HG03196 (cell line): ENCODE measurements at regions not wholly inside any gene's neighbourhood (a gene's known extent, or its start where the extent isn't known, plus 50 kb on each side); places are given as distances from the start of the nearest gene placed in this dataset.
A peak's percentile ranks its signal among the peaks of the same experiment; 100 is the strongest.
"Not testable (repeated sequence)": the region's sequence is repeated elsewhere in the genome, so short reads cannot be mapped to it uniquely, and the experiment has no call there.

Experiments
- ATAC-seq: cut with Tn5 transposase; IDR thresholded peaks from one replicate; pipeline ENCODE4 v1.9.1; 2021; ENCODE audit not compliant: unreplicated experiment

- ATAC-seq: no peak
Measured at GRCh38 chr5:108536321-108536720, 154.4 kb upstream of the FBXL17 start.

DNA sequence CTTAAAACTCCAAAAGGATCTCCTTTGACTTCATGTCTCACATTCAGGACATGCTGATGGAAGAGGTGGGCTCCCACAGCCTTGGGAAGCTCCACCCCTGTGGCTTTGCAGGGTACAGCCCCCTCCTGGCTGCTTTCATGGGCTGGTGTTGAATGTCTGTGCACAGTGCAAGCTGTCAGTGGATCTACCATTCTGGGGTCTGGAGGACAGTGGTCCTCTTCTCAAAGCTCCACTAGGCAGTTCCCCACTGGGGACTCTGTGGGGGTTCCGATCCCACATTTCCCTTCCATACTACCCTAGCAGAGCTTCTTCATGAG lies 150.2 kb upstream of the FBXL17 start:
- not testable (repeated sequence) for ATAC-seq

GRCh38 chr5:108531367-108532128 lies 149.7 kb upstream of the FBXL17 start:
- ATAC-seq: no peak

- no peak for ATAC-seq
Measured at GRCh38 chr5:108530706-108531105, 148.8 kb upstream of the FBXL17 start.

DNA sequence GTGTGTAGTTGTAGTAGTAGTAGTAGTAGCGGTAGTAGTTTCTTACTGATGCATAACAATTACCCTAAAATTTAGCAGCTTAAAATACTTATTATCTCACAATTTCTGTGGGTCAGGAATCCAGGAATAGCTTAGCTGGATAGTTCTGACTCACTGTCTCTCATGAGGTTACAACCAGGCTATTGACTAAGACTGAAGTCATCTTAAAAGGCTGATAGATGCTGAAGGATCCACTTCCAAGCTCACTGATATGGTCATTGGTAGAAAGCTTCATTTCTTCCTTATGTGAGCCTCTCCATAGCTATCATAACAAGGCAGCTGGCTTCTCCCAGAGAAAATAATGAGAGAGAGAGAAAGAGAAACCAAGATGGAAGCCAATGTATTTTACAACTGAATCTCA lies 147.5 kb upstream of the FBXL17 start:
- ATAC-seq: no peak

- no peak for ATAC-seq
Measured at GRCh38 chr5:108528655-108529054, 146.8 kb upstream of the FBXL17 start.

- no peak for ATAC-seq
Measured at GRCh38 chr5:108524564-108524963, 142.7 kb upstream of the FBXL17 start.

DNA sequence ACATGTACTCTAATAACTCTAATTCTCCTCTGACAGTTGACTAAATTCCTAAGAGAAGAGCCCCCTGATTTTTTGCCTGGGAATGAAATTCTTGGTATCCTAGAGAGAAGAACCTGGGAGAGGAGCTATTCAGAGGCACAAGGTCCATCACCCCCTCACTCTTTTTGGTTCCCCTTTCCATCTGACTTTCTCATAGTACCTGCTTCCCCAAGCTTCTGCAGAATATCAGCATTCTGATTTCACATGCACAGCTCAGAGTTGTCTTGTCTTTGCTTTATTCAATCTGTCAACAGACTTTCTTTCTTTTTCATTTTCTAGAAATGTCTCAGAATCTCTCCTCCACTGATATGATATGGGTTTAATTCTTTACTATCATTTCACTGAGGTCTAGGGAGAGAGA lies 141.5 kb upstream of the FBXL17 start:
- ATAC-seq: no peak

GRCh38 chr5:108521841-108522506 lies 140.1 kb upstream of the FBXL17 start:
- peak; percentile 65 for ATAC-seq

- ATAC-seq: peak; percentile 88
Measured at GRCh38 chr5:108521011-108521700, 139.3 kb upstream of the FBXL17 start.

DNA sequence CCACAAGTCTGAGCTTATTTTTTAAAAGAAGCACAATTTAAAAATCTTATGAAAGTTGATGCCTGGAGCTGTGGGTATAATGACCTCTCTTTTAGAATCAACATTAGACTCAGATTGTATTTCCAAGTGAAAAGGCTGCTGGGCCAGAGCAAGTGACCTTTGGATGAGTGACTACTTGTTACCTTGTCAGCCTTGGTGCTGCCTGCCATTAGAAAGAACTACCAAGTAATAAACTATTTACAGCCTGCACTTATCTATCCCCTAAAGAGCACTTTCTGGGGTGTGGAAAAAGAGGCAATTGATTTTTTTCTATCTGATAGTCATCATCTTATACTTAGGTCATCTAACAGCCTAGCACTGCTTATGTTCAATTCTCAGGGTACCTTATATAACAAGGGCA lies 134.9 kb upstream of the FBXL17 start:
- ATAC-seq: no peak

DNA sequence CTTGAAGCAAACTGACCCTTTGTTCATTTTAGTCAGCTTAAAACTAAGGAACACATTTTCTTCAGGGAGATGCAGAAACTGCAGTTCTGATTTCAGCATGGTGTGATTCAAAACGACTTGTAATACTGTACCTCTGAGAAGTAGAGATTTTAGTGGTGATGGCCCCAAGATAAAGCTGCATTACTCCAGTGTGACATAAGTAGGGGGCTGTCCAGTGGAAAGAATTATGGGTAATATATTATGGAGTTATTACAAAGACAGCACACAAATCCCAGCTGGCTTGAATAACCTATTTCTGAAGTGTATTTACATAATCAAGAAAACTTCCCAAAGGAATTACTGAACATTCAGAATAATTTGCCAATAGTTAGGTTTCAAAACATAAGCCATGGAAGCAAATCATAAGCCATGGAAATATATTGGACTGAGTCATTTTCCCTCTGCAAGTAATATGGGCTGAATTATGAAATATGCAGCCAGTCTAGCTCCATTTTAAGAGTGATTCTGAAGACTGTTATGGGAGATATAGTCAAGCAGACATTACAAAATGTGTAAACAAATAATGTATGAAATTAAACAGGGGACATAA lies 133.7 kb upstream of the FBXL17 start:
- no peak for ATAC-seq

- no peak for ATAC-seq
Measured at GRCh38 chr5:108508979-108509378, 127.1 kb upstream of the FBXL17 start.

GRCh38 chr5:108507631-108508030 lies 125.7 kb upstream of the FBXL17 start:
- no peak for ATAC-seq

DNA sequence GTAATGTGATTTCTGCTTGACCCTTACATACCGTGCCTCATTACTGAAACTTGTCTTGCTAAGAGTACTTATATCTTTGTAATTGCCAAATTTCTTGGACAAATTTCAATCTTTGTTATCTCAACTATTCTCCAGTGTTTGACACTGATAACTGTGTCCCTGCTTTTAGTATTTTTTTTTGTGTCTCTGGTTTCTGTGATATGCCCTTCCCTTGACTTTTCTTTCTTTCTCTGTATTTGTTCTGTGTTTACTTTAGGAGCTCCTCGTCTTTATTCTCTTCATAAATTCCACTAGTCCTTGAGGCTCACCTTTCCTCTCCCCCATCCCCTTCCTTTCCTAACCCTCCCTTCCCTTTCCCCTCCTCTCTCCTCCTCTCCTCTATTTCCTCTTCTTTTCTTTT lies 123.7 kb upstream of the FBXL17 start:
- ATAC-seq: no peak

GRCh38 chr5:108504974-108505373 lies 123.1 kb upstream of the FBXL17 start:
- ATAC-seq: no peak

GRCh38 chr5:108503986-108504385 lies 122.1 kb upstream of the FBXL17 start:
- no peak for ATAC-seq

DNA sequence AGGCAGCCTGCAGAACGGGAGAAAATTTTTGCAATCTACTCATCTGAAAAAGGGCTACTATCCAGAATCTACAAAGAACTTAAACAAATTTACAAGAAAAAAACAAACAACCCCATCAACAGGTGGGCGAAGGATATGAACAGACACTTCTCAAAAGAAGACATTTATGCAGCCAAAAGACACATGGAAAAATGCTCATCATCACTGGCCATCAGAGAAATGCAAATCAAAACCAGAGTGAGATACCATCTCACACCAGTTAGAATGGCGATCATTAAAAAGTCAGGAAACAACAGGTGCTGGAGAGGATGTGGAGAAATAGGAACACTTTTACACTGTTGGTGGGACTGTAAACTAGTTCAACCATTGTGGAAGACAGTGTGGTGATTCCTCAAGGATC lies 113.7 kb upstream of the FBXL17 start:
- ATAC-seq: not testable (repeated sequence)

DNA sequence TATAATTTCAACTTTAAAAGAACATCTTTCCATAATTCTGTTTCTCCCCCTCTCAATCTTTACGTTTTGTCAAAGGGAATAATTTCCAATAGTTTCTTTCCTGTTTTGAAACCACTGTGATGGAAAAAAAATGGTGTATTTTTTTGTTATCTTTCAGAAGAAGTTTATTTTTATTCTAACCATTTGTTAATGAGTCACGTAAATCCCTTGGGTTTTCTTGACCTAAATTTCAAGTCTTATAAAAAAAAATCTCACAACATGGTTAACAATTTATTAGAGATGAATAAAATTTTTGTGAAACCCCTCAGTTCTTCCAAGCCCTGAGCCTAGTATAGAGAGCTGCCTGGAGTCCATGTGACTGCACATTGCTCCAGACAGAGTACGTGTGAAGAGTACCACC lies 106.1 kb upstream of the FBXL17 start:
- no peak for ATAC-seq

DNA sequence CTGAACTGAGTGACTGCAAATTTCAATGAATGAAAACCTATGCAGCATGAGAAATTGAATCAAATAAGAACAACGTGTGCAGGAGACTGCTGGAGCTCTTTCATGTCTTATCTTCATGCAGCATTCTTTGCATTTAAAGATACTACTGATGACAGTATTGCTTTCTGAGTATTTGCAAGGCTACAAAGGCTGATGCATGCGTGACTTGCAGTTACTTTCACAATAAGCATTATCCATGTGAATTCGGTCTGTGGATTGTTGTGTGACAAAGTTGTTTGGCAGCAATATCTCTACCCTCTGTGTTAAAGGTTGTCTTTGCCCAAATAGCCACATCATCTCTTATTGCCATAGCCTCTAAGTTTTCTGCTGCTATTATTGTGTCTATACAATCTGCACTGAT lies 102.1 kb upstream of the FBXL17 start:
- ATAC-seq: no peak

- no peak for ATAC-seq
Measured at GRCh38 chr5:108481355-108481931, 99.5 kb upstream of the FBXL17 start.

- ATAC-seq: no peak
Measured at GRCh38 chr5:108472237-108472636, 90.3 kb upstream of the FBXL17 start.
